ENCODE measurements at regions not wholly inside any gene's neighbourhood (a gene's known extent, or its start where the extent isn't known, plus 50 kb on each side); places are given as distances from the start of the nearest gene placed in this dataset.

- intact Hi-C loops (cut with DNase I; ENCODE audit: low total_unique reads) = no loop called here
- Histone ChIP-seq H3K27ac (no peak overlapping the region), H3K4me1 (no peaks in the 10 kb centered on the region), H3K27me3 (no peaks in the 10 kb centered on the region), H3K9me3 (no peaks in the 10 kb centered on the region), H3K4me3 (no peak overlapping the region), H3K36me3 (ENCODE audit: low read depth, missing control alignments) (no peaks in the 10 kb centered on the region)
- no peak for TF ChIP-seq POLR2A (IDR thresholded peaks at IDR 0.05)
- no peak for TF ChIP-seq CTCF (IDR thresholded peaks at IDR 0.05)
- DNase-seq = no peak
- 97 to 99% methylated on average over 4 to 5 of the region's 5 CpGs for WGBS, 2 donors
These were observed 241.6 kb upstream of the SOX5 start for GRCh38 chr12:24191117-24191516.

- 86 to 95% methylated on average over 1 of the region's 1 CpG for WGBS, 2 donors
- H3K36me3 ChIP-seq (ENCODE audit: low read depth, missing control alignments) = no peaks in the 10 kb centered on the region
- no peak overlapping the region for H3K4me3 ChIP-seq
- no peaks in the 10 kb centered on the region for H3K27me3 ChIP-seq
- H3K4me1 ChIP-seq = no peaks in the 10 kb centered on the region
- no peaks in the 10 kb centered on the region for H3K9me3 ChIP-seq
- no peak overlapping the region for H3K27ac ChIP-seq
- intact Hi-C loops (cut with DNase I; ENCODE audit: low total_unique reads) = no loop called here
- DNase-seq = no peak
- no peak for TF ChIP-seq POLR2A (IDR thresholded peaks at IDR 0.05)
- TF ChIP-seq CTCF (IDR thresholded peaks at IDR 0.05) = no peak
These were observed 236.3 kb upstream of the SOX5 start for GRCh38 chr12:24185782-24186181.

GRCh38 chr12:24177889-24178288, 228.4 kb upstream of the SOX5 start:
- H3K27me3 ChIP-seq = no peaks in the 10 kb centered on the region
- no peak for TF ChIP-seq CTCF (IDR thresholded peaks at IDR 0.05)
- TF ChIP-seq POLR2A (IDR thresholded peaks at IDR 0.05) = no peak
- H3K27ac ChIP-seq = no peak overlapping the region
- H3K4me3 ChIP-seq = no peak overlapping the region
- 64 to 75% methylated on average over 1 of the region's 1 CpG for WGBS, 2 donors
- no peaks in the 10 kb centered on the region for H3K4me1 ChIP-seq
- DNase-seq = no peak
- H3K9me3 ChIP-seq = no peaks in the 10 kb centered on the region
- intact Hi-C loops (cut with DNase I; ENCODE audit: low total_unique reads) = no loop called here
- H3K36me3 ChIP-seq (ENCODE audit: low read depth, missing control alignments) = no peaks in the 10 kb centered on the region

GRCh38 chr12:24175929-24176328, 226.5 kb upstream of the SOX5 start:
- no peaks in the 10 kb centered on the region for H3K9me3 ChIP-seq
- TF ChIP-seq POLR2A (IDR thresholded peaks at IDR 0.05) = no peak
- no peak for TF ChIP-seq CTCF (IDR thresholded peaks at IDR 0.05)
- no peak overlapping the region for H3K27ac ChIP-seq
- no peak for DNase-seq
- intact Hi-C loops (cut with DNase I; ENCODE audit: low total_unique reads) = no loop called here
- no peak overlapping the region for H3K4me3 ChIP-seq
- H3K27me3 ChIP-seq = no peaks in the 10 kb centered on the region
- no peaks in the 10 kb centered on the region for H3K36me3 ChIP-seq (ENCODE audit: low read depth, missing control alignments)
- WGBS, 2 donors = 64 to 96% methylated on average over 4 of the region's 4 CpGs
- no peaks in the 10 kb centered on the region for H3K4me1 ChIP-seq

GRCh38 chr12:24175284-24175683, 225.8 kb upstream of the SOX5 start:
- no peak for TF ChIP-seq CTCF (IDR thresholded peaks at IDR 0.05)
- TF ChIP-seq POLR2A (IDR thresholded peaks at IDR 0.05) = no peak

More at GRCh38 chr12:24175284-24175683, 225.8 kb upstream of the SOX5 start:
- H3K9me3 ChIP-seq = no peaks in the 10 kb centered on the region
- no peaks in the 10 kb centered on the region for H3K4me1 ChIP-seq
- no peak overlapping the region for H3K27ac ChIP-seq
- H3K27me3 ChIP-seq = no peaks in the 10 kb centered on the region
- no peak overlapping the region for H3K4me3 ChIP-seq
- WGBS, 2 donors = 87 to 88% methylated on average over 2 of the region's 2 CpGs
- no peaks in the 10 kb centered on the region for H3K36me3 ChIP-seq (ENCODE audit: low read depth, missing control alignments)
- intact Hi-C loops (cut with DNase I; ENCODE audit: low total_unique reads) = no loop called here
- no peak for DNase-seq
